Fibroblast of upper back skin (primary cell): ENCODE measurements at regions not wholly inside any gene's neighbourhood (a gene's known extent, or its start where the extent isn't known, plus 50 kb on each side); places are given as distances from the start of the nearest gene placed in this dataset.

Experiments used
- DNase-seq: peaks from one replicate; pipeline ENCODE4 v3.0.0-alpha.2; 2013

DNA sequence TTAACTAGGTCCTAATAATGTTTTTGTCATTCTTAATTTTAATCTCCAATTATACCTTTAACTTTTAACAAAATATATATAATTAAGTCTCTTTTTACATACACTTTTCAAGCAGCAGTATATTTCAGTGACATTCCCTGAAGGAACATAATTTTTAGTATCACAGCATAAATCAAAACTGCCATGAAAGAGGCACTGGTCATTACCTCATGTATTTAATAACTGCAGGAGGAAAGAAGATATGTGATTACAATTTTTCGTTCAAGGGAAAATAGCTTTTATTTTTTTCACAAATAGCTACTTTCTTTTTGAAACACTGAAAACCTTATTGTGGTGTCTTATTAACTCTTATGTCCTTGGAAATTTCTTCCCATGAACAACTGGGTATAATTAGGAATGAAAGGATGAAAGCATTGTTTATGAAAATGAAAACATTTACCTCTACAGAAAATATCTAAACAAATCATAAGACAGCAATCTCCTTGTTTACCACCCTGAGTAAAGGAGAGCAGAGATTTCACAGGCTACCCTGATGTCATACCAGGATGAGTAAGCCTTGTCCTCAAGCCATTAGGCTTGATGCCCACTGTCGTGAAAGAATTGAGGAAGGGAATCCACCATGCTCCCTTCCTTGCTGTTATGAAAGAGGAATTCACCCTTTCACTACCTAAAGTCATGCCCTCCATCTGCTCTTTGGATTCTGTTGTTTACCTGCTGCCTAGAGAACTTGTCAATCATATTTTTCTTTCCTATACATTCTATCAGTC is 877.2 kb upstream of the PCDH20 start:
- DNase-seq: no peak

DNA sequence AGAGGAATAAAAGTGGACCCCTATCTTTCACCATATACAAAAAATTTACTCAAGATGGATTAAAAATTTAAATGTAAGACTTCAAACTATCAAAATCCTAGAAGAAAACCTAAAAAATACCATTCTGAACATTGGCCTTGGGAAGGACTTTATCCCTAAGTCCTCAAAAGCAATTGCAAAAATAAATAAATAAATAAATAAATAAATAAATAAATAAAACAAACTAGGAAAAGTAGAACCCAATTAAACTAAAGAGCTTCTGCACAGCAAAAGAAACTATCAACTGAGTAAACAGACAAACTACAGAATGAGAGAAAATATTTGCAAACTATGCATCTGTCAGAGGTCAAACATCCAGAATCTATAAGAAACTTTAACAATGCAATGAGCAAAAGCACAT is 874.9 kb upstream of the PCDH20 start:
- no peak for DNase-seq

DNA sequence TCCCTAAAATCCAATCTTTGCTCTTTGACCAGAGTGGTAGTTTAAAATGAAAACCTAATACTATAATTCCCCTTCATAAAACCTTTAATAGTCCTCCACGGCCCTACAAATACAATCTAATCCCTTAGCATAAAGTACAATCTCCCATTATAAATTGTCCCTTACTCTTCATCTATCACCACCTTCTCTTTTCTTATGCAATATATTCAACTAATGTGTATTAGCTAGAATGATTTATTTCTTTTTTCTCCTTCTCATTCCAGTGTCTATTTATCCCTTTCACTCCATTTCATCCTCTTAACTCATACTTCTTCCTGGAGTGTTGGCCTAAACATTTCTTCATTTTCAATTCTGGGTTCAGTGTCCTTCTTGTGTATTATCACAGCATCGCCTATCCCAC is 872.1 kb upstream of the PCDH20 start:
- DNase-seq: no peak

DNA sequence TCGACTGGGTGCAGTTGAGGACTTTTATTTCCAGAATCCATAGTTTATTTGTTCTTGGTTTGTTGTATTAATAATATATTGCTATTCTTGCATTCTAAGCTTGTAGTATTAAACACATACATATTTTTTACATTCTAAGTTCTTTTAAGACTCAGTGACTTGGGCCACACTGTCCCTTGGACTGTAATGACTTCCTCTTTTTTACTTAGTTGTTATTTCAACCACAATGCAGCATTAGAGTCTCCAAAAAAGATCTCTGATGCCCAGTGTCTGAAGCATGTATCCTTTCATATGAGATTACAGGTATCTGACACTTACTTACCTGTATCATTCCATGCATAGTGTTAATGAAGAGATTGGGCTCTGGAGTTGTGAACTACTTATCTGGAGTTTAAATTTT is 864.9 kb upstream of the PCDH20 start:
- no peak for DNase-seq

DNA sequence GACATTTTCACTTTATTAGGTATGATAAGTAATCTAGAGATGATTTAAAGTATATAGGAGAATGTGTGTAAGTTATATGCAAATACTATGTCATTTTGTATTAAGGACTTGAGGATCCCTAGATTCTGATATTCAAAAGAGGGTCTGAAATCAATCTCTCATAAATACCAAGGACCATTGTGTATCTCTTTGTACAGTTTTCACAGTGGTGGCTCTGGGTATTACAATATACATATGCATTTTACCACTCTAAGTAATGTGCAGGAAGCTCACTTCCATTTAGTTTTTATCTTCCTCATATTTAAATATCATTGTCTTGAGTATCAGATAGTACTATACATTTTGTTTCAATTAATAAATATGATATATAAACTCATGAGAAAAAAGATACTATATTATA is 862.6 kb upstream of the PCDH20 start:
- no peak for DNase-seq

DNA sequence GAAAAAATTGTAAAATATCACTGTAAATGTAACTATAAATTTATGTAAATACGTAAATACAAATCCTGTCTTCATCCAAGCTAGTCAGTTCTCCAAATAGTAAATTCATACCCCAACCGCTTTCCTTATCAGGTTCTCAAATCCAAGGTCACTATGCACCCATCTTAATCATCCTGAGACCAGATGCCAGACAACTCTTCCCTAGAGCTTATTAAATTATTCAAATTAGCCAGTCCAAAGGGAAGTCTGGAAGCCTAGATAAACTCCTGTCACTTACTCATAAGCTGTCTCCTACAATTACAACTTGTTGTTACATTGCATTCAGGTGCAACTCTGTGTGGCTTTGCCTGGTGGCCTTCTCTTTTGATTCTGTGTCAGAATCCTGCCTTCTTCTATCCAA is 836.1 kb upstream of the PCDH20 start:
- DNase-seq: no peak

DNA sequence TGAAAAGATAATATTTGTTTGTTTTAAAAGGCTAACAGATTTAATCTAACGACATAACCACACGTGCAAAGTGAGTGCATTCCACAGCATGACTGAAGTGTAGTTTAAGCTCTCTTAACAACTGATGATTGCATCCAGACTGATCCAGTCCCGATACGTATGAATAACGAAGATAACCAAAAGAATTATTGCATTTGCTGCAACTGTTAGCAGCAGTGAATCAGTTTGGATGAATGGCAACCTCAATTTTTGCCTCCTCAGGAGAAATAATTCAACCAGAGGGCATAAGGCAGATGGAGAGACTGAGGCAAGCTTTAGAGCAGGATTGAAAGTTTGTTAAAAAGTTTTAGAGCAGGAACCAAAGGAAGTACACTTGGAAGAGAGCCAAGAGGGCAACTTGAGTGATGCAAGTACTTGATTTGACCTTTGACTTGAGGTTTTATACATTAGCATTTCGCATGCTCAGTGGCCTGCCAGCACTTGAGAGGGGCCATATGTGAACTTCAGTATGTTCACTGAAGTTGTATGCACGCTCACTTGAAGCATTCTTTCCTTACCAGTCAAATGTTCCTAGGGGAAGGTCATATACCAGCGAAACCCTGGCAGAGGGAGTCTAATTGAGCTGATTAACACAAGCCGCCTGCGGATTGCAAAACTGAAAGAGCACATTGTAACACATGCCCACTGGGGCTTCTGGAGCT is 835.0 kb upstream of the PCDH20 start:
- DNase-seq: no peak

DNA sequence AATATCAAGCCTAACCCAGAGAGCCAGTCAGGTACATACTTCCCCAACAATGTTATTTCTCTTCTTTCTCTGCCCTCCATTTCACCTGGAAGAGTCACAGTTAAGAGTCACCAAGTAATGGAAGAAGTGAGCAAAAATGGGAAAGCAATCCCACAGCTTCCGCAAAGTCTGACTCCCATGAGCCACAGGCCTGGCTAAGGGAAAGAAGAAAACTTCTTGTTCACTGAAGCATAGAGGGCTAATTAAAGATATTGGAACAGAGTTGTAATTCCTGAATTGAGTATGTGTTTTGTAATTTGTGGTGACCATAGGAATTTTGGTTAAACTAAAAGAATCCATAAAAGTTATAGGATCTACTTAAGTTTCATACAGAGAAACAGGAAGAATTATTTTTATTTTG is 830.9 kb upstream of the PCDH20 start:
- DNase-seq: peak; percentile 12

DNA sequence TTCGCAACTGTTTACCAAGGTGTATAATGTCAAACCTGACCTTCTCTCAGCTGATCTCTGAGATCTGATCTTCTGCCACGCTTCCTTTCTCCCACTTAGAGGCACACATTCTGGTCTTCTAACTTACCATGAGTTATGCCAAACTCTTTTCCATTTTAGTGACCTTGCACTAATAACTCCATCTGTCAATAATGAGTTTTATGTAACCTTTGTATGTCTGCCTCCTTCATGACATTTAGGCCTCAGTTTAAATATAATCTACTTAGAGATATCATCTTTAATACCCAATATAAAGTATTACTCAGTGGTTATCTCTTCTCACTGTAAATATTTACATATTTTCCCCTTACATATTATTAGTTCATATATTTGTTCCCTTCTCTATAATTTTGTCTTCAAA is 827.5 kb upstream of the PCDH20 start:
- DNase-seq: no peak

DNA sequence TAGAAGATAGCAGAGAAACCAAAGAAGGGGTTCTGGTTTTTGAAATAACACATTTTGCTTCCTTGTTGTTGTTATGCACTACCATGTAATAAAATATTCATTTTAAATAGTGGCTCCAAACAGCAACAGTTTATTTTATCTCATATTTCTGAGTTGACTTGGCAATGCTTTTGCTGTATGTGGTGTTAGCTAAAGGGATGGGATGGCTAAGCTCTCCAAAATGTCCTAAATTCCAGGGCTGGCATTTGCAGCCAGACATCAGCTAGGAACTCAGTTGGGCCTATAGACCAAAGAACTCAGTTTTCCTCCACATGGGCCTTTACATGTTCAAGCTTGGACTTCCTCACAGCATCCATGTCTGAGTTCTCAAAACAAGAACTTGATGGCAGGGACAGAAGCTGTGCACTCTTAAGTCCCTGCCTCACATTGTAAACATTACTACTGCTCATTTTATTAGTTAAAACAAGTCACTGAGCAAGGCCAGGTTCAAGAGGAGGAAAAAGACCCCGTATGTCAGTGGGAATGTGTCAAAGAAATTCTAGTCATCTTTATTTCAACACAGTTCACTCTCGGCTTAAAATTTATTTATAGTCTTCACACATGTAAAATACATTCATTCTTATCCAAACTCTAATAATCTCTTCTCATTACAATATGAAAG is 819.3 kb upstream of the PCDH20 start:
- DNase-seq: no peak

DNA sequence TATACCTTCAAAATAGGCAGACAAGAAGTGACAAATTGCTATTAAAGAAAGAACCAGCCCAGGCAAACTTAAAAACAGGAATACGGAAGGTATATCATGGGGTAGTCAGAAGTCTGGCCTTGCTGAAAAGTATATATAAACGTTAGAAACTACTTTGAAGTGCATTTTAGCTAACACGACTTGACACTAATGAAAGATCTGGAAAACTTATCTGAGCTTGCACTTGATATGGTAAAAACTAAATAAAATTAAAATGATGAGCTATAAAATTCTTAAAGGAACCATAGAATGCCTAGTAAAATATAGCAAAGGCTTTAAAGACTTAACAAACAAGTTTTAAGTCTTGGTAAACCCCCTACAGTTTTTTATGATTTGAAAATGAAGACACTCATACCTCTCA is 795.3 kb upstream of the PCDH20 start:
- DNase-seq: no peak

DNA sequence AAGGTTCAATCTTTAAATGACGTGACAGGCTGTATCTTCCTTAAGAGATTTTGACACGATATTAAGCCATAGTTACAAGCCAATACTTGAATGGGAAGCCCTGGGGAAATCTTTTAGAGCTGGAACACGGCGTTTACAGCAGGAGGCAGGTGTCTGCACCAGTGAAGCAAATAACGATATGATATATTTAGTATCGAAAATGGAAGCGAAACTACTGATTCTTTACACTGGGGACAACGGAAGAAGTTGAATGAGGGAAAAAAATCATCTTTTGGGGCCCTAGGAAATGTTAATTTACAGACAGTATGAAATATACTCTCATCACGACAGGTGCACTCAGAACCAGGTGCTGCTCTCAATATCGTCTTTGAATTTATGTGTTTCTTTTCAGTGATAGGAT is 793.9 kb upstream of the PCDH20 start:
- DNase-seq: no peak

DNA sequence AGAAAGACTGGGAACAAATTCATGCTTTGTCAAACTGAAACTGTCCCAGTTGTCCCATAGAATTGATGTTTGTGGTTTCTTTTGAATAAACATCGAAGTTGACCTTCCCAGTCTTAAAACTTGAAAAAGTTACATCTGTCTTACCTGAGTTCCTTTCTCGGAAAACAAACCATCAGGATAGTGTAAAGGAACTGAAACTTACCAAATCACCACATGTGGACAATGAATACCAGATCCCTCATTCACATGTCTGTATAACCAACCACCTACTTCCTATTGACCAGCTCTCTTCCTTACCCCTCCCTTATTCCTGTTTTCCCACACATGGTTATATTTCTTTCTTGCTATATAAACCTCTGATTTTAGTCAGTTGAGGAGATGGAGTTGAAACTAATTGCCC is 791.7 kb upstream of the PCDH20 start:
- DNase-seq: no peak

DNA sequence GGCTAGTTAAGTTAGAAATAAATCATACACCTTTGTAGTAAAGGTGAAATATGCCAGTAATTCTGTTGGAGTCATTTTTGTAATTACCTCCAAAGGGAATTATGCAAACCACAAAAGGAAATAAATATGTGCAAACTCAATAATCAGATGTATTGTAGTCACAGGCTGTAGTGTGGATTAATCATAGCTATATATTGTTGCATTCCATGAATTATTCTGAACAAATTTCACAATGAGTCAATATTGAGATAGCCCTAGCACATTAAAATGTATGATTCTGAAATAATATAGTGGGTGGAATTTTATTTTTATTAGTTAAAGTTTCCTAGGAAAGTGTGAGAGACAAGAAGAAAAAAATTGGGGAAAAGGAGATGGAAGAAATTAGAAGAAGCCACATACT is 790.5 kb upstream of the PCDH20 start:
- DNase-seq: no peak

DNA sequence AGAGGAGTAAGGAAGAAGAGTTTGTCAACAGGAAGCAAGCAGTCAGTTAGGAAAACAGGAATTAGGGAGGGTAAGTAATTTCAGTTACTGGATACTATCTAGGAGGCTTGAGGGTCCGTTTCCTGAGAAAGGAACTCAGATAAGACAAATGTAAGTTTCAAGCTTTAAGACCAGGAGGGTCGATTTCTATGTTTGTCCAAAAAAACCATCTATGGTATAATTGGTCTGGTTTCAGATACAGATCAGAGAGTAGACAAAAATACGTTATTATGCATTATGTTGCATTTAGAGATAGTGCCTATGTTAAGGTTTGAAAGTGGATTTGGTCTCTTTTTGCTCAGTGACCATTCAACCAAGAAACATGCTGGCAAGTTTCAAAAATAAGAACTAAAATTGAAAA is 789.6 kb upstream of the PCDH20 start:
- DNase-seq: no peak

DNA sequence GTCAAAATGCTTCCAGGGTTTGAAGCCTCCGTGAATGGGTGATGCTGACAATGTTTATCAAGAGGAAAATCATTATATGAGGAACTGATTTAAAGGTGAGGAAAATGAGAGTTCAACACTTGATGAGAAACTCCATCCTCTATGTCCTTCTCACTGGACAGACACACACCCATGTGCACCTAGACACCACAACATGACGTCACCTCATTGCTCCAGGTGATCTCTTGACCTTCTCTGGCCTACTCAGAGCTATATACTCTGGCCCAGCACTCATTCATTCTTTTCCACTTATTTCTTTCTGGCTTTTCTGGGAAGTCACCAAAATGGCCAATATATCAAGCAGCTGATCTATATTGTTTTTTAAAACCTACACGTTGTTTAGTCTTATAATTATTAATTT is 778.7 kb upstream of the PCDH20 start:
- no peak for DNase-seq

DNA sequence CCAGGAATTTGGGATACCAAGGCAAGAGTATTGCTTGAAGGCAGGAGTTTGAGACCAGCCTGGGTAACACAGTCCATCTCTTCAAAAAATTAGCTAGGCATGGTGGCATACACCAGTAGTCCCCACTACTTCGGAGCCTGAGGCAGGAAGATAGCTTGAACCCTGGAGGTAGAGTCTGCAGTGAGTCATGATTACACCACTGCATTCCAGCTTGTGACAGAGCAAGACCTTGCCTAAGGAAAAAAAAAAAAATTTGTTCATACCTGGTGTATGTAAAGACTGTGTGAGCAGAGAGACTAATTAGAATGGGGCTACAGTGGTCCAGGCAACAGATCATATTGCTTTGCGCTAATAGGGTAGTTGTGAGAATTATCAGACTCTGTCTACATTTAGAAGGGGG is 778.3 kb upstream of the PCDH20 start:
- DNase-seq: no peak

DNA sequence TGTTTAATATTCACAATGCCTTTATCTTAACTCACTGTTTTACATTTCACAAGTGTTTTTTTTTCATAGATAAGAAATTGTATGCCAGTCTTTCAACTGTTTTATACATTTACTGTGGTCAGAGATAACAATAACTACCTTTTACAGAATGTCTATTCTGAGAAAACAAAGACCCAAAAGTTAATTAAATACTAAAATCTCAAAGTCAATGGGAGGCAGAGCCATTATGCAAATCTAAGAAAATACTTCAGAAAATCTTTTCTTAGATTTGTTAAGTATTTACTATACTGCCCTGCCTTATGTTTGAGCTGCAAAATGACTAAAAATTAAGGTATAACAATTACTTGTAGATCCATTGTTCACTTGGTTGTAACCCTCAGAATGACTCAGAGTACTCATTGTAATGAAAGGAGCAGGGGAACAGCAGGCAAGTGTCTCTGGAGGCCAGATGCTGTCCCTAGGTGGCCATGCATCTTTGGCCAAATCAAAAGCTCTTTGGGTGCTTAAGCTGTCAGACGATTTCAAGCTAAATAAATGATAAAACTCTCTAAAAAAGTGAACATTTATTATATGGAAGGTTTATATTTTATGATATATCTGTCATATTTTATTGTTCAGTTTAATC is 770.1 kb upstream of the PCDH20 start:
- DNase-seq: no peak

DNA sequence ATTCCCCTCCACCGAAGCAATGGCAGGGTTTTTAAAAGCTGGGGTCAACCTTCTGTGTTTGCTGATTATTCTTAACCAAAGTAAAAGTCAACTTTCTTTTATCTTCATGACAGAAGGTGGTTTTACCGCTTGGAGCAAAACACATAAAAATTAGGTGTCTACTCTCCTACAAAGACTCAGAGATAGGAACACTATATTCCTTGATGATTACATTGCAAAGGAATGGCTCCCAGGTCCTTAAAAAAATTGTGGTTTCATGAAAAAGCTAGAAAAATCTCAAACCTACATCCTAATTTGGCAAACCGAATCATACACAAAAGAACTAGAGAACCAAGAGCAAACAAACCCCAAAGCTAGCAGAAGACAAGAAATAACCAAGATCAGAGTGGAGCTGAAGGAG is 760.4 kb upstream of the PCDH20 start:
- DNase-seq: peak; percentile 8

DNA sequence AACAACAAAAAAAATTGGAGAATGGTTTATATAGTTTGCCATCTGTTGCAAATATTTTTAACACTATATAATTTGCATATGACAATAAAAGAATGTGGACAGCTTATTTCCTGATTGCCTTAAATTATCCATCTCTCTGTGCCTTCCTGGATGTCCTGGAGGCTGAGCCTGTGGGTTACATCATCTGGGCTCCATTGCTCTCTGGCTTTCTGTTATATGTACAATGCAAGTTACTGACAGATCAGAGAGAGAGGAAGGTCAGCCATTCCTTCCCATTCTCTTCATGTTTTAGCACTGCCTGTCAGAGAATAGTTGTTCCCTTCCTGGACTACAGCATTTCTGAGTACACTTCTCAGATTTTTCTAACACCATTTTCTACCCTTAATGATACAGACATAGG is 758.3 kb upstream of the PCDH20 start:
- DNase-seq: no peak

DNA sequence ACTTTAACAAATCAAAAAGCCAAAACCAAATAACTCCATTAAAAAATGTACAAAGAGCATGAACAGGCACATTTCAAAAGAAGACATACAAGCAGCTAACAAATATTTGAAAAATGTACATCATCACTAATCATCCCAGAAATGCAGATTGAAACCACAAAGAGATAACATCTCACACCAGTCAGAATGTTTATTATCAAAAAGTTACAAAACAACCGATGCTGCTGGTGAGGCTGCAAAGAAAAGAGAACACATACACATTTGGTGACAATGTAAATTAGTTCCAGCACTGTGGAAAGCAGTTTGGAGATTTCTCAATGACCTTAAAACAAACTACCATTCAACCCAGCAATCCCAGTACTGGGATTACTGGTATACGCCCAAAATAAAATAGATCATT is 756.0 kb upstream of the PCDH20 start:
- no peak for DNase-seq

DNA sequence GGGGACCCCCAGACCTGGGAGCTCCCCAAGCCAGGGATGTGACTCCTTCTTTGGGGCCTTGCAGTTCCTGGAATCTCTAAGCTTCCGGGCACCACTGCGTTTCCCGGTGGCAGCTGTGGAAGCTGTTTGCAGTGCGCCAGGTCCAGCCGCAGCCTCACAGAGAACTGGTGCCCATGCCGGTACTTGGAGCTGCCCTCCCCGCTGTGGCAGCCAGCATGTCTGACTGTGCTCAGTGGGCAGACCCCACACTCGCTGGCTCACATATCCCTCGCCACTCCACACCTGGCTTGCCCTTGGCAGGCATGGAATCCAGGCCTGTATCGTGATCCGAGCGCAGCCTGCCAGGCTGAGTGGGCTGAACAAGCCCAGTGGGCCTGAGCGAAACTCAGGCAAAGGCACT is 753.2 kb upstream of the PCDH20 start:
- no peak for DNase-seq

DNA sequence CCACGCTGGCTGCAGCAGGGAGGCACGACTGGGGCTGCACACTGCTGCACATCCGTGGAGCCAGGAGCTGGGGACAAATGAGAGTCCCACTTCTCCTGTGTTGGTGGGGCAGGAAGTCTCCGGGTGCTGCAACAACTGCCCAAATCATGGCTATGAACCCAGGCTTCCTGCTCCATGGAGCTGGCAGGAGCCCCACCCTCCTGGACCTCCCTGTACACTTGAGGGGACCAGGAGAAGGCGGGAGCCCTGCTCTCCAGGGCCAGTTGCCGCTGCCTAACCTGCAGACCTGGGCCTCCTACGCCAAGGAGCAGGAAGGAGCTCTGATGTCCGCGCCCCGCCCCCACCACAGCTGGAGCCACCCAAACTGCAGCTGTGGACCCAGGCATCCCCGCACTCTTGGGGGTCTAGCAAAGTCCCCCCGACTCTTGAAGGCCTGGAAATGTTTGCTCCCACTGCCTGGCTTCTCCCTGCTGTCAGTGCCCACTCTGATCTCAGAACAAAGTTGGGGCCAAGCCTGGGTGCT is 752.1 kb upstream of the PCDH20 start:
- no peak for DNase-seq

DNA sequence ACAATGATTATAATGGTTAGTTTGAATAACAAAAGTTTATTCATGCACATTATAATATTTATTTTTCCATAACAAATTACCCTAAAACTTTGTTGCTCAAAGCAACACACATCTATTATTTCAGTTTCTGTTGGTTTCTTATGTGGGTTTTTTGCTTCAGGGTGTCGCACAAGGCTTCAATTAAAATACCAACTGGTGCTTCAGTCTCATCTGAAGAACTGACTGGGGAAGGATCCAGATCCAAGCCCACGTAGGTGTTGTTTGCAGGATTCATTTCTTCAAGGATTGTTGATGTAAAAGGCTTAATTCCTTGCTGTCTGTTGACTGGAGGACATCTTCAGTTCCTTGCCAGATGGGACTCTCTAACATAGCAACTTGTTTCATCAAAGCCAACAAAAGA is 747.2 kb upstream of the PCDH20 start:
- DNase-seq: no peak
